HG02870 (cell line): ENCODE measurements at regions not wholly inside any gene's neighbourhood (a gene's known extent, or its start where the extent isn't known, plus 50 kb on each side); places are given as distances from the start of the nearest gene placed in this dataset.
A peak's percentile ranks its signal among the peaks of the same experiment; 100 is the strongest.
"Not testable (repeated sequence)": the region's sequence is repeated elsewhere in the genome, so short reads cannot be mapped to it uniquely, and the experiment has no call there.

Source experiments
- ATAC-seq: cut with Tn5 transposase; IDR thresholded peaks from one replicate; pipeline ENCODE4 v1.9.1; 2021; ENCODE audit warnings: mild to moderate bottlenecking, moderate library complexity; ENCODE audit not compliant: unreplicated experiment

GRCh38 chr7:150045596-150045995 lies 171.8 kb downstream of the ATP6V0E2 start:
- ATAC-seq = not testable (repeated sequence)

DNA sequence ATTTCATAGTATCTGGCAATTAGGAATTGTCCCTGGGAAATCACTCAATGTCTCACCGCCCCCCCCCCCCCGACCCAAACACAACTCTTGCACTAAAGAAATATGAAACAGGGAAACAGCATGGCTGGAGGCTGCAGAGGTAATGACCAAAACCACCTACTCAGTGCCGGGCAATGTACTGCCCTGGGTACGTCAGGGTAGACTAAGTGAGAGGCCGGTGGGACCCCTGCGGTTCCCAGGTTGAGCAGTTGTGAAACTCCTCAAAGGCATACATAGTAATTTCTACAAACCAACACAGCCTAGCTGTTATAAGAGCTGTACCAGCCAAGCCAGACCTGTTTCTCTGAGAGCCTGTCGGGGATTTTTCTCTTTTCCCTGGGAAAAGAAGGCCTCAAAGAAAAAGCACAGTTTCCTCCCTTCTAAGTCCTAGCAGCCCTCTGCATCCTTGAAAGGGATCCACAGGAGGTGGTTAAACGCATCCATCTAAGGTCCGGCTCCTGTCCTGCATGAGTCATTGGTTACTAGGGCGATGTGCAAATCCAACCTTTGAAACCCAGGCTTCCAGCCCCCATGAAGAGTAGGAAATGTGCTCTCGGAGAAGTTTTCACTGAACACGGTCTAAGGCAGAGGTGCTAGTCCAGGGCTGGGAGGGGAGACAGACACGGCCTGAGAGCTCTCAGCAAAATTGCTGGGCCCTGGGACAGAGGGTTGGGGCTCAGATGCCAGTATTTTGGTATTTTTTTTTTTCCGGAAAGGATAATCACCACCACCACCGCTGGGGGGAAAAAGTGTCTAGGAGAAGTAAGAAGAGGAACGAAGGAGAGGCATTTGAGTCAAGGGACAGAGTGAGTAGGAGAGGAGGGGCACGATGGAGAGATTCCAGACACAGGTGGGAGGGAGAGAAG lies 172.8 kb downstream of the ATP6V0E2 start:
- ATAC-seq = not testable (repeated sequence)

- ATAC-seq = not testable (repeated sequence)
Measured at GRCh38 chr7:150047329-150047728, 173.6 kb downstream of the ATP6V0E2 start.

DNA sequence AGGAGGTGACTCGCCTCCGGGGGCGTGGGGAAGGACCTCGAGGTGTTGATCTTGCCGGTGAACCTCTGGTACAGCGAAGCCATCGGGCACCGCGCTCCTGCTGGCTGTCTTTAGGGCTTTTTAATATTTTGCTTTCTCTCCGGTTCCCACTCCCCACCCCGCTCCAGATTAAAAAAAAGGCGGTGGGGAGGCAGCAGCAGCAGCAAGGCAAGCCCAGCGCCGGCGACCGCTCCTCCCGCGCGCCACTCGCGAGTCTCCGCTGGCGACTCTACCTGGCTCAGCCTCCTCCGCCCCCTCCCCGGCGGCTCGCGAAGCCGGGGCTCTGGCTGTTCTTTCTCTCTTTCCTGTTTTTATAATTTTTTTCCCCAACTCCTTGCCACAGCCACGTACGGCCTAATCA lies 174.0 kb downstream of the ATP6V0E2 start:
- not testable (repeated sequence) for ATAC-seq

GRCh38 chr7:150048244-150049011 lies 174.7 kb downstream of the ATP6V0E2 start:
- not testable (repeated sequence) for ATAC-seq

GRCh38 chr7:150049012-150049655 lies 175.4 kb downstream of the ATP6V0E2 start:
- ATAC-seq = not testable (repeated sequence)

- ATAC-seq = not testable (repeated sequence)
Measured at GRCh38 chr7:150053396-150053795, 179.6 kb downstream of the ATP6V0E2 start.

DNA sequence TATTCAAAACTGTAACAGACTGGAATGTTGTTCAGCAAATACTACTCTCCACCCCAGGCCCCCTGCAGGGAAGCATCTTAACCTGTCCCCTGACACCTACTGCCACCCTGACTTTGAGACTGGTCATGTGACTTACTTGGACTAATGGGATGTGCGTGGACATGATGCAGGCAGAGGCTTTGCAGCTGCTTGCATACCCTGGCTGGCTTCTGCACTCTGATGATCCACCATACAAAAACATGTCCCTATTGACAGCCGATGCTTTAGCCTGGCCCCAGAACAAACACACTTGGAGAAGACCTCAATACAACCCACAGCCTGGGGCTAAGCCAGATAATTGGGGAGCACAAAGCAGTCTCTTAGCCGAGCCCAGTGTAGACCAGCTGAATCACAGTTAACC lies 180.5 kb downstream of the ATP6V0E2 start:
- ATAC-seq = not testable (repeated sequence)

DNA sequence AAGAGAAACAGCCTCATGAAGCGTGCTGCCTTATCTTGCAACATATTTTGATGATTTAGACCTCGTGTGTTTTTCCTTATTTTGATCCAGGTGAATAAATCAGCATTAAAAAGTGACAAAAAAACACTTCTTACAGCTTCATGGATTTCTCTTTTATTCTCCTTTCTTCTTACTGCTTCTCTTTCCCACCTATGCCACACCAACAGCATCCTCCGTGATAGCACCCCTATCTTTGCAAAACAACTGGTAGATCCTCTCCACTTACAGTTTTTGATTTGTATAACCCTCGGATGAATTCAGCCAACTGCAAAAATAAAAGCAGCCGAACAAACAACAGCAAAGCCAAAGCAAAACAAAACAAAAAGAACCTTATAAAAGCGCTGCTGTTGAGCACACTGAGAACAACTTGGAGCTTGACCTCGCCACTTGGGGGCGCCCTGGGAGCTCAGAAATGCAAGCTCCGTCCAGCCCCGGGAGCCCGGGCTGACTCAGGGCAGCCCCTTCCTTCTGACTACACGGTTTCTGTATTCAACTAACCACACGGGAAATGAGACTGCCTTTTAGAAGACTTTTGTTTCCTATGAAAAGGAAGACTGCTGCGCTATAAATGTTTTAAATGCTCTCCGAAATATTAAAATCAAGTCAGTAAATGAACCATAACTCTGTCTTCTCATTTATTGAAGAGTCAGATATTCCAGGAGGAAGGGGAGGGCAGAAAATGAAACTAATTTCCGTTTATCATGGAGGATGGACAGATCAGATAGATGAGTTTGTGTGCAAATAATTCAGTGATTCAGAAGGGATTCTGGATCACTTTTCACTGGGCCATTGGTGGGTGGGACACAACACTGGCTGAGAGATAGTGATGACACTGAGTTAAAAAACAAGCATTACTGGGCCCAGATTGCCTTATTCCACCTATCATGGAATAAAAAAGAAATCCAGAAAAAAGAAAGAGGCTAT lies 186.8 kb downstream of the ATP6V0E2 start:
- peak; percentile 94 for ATAC-seq

- not testable (repeated sequence) for ATAC-seq
Measured at GRCh38 chr7:150063195-150063594, 189.4 kb downstream of the ATP6V0E2 start.

DNA sequence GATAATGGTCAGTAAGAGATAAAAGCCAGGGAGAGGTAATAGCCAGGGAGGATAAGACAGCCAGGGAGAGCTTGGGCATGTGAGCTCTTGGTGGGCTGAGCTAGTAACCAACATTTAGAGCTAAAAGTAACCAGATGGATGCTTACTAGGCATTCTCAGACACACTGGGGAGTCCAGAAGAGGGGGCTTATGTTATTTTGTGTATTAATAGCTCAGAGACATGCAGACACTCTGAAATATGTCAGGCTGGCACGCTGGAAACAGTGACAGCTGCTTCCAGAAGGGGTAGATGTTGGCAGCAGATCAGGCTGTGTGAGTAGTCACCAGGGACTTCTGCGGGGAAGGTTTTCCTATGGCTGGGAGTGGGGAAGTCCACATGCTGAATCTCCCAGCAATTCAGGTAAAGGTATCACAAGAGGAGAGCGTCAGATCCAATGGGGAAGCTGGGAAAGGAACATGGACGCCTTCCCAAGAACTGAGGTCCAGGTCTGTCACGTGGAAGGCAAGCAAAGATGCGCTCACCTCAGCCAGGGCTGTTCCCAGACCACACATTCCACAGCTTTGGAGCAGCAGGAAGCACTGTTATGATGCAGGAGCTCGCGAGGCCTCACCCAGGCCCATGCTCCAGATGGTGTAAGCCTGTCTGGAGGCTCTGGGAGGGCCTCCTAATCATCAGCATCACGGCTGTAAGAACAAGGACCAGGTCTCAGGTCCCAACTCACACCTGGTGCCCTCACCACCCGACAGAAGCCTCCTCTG lies 196.0 kb downstream of the ATP6V0E2 start:
- not testable (repeated sequence) for ATAC-seq

DNA sequence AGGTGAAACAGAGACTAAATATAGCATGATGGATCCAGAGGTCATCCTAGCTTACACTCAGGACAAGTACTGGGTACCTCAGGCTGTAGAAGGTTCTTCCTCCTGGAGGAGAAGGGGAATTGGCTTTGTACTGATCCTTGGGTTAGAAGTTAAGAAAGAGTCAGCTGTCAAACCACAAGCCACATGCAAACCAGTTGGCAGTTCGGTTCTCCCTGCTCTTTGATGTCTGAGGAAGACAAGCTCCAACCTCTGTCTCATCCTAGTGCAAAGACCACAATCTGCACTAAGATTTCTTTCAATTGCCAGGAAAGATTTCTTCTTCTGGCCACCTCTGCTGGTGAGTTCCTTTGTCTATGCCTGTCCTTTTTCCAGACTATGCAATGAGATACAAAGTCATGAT lies 203.8 kb downstream of the ATP6V0E2 start:
- ATAC-seq = not testable (repeated sequence)

DNA sequence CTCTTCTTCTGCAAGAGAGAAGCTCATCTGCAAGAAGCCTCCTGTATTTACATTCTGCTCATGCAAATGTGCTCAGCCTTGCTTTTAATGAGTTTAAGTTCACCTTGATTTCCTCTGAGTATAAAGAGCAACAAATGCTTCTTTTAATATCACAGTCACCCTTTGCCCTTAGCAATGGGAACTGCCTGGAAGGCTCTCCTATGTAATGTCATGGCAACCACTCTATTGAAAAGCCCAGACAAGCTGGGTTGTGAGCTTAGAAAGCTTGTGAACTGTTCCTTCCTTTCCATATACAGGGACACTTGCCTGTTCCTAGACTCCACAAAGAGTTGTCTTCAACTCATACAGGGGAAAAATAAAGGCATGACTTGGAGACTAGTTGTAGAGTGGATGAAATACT lies 208.1 kb downstream of the ATP6V0E2 start:
- ATAC-seq = not testable (repeated sequence)

DNA sequence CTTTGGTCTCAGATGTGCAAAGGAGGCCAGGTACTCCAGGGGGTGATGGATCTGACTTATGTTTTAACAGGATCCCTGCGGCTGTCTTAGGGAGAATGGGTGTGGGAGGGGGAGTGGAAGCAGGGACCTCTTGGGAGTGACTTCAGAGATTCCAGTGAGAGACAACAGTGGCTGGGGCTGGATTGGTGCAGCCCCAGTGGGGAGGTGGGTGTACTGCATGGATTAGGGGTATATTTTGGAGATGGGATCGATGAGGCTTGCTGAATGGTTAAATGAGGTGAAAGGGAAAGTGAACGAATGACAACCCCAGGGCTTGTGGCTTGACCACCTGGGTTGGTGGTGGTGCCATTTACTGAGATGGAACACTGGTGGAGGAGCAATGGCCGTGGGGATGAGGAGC lies 211.0 kb downstream of the ATP6V0E2 start:
- not testable (repeated sequence) for ATAC-seq

DNA sequence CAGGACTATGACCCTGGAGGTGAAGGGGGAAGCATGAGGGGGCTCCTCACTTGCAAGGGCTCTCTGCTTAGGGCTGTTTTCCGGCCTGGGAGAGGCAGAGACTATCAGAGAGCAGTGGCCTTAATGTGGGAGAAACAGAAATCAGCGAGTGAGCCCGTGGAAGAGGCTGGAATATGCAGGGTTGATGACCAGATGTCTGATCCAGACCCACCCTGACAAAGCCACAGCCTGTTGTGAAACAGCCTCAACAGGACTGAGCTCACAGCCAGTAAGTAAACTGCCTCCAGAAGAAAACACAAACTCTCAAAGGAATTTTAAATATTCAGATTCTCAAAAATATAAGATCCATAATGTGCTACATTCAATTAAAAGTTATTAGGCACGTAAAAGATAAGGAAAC lies 213.7 kb downstream of the ATP6V0E2 start:
- not testable (repeated sequence) for ATAC-seq

DNA sequence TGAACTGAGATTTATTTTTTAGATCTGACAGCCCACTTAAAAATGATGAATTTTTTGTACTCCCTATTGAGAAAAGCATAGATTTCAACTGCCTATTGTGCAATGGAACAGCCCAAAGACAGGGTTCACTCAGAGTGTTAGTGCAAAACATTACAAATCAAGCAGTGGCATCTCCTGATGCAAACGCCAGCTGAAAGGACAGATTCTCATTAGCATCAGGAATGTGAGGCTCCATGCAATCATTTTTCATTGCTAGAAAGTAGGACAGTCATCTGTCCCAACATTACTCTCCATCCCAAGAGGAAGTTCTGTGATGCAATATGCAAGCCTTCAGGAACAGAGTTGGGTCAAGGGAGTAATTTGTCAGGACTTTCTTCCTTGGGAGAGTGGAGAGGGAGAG lies 215.4 kb downstream of the ATP6V0E2 start:
- not testable (repeated sequence) for ATAC-seq

GRCh38 chr7:150090776-150091175 lies 217.0 kb downstream of the ATP6V0E2 start:
- ATAC-seq = not testable (repeated sequence)

- ATAC-seq = not testable (repeated sequence)
Measured at GRCh38 chr7:150093897-150094296, 220.1 kb downstream of the ATP6V0E2 start.
